Activated CD8-positive, alpha-beta memory T cell treated with anti-CD3 and anti-CD28 coated beads for 36 hours (primary cell): ENCODE measurements at regions not wholly inside any gene's neighbourhood (a gene's known extent, or its start where the extent isn't known, plus 50 kb on each side); places are given as distances from the start of the nearest gene placed in this dataset.
"Not testable (repeated sequence)": the region's sequence is repeated elsewhere in the genome, so short reads cannot be mapped to it uniquely, and the experiment has no call there.

Source experiments
- CTCF ChIA-PET: fragments of 350-600 bp; sonication (Branson Sonifier 250); formaldehyde crosslinking; loops from one replicate; lab custom pipeline; 2021; ENCODE audit warnings: antibody characterized with exemption; lab: Charles Lee
- POLR2A ChIA-PET: fragments of 350-600 bp; sonication (Branson Sonifier 250); formaldehyde crosslinking; loops from one replicate; lab custom pipeline; 2021; ENCODE audit warnings: antibody characterized with exemption; lab: Charles Lee

DNA sequence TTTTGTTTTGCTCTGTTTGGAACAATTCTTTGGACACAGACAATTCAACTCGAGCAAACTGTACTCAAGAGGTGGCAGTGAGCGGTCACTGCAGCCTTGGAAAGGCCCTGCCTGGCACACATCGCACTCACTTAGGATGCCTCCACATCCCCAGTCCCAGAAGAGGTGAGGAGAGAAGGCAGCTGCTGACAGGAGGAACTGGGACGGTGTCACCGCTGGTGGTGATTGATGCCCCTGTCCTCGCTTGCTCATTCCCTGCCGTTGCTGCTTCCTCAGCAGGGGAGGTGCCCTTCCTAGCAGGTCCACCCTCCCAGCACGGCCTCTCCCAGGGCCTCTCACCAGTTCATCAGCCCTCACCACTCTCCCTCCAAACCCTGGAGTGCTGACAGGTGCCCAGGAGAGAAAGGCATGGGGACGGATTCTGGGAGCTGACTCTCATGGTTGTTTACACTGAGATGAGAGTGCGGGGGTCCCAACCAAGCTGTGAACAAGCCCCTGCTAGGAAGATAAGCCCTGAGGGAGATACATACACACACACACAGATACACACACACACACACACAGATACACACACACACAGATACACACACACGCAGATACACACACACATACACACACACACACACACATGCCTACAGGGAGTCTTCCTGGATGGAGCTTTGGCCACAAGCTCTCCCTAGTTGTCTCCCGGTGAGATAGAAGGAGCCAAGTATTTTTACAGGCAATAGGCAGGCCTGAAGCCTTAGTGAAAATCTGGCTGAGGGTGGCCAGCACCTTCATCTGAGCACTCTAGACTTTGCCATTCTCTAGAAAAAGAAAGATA lies 101.1 kb downstream of the CDC7 start:
- POLR2A ChIA-PET = no interaction called here
- CTCF ChIA-PET = no interaction called here

DNA sequence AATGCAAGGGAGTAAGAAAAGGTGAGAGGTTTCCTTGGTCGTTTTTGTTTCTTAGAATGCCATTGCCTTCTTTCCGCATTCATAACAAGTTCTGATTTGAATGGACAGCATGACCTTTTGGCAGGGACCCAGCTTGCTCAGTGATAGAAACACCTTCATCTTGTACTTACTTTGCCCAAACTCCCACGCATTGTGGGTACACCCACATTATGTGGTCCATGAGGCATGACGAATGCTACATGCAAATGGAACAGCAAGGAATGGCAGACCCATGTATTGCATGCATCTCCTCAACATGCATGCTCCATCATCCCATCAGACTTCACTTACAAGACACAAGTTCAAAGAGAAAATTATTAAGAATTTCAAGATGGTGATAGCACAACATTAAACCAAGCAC lies 102.8 kb downstream of the CDC7 start:
- POLR2A ChIA-PET = no interaction called here
- CTCF ChIA-PET = no interaction called here

DNA sequence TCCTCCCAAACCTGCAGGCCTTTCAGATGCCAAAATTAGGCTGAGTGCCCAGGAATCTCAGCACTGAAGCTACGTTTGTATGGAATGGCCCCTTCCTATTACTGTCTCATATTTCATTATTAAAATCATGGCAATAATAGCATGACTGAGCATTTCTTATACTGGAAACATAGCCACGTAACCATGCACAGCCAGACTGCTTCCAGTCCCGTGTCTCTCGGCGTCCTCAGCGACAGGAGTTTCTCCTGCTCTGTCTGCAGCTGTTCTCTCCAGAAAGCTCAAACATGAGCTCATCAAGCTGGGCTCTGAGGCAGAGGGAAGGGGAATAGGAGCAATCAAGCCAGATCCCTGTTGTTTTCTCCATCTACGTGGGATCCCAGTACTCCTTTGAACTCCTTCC lies 104.0 kb downstream of the CDC7 start:
- ChIA-PET CTCF (interaction anchor here (0.5 kb wide), 1 partner anchor 841 kb away, joined by 3 read pairs; no protein-coding TSS in a partner anchor), POLR2A (no interaction called here)

DNA sequence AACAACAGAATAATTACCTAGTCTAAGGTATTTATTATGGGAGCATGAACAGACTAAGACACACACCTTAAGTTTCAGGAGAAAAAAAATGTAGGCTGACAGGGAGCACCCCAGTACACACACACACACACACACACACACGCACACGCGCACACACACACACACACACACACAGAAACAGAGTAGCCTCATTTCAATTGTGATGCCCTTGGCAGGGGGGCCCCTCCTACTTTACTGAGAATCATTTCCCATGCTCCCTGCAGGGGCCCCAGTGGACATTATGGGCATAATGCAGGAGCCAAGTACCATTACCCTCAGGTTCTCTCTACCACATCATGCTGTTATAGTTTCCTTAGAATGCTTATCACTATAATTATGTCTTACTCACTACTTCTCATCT lies 104.9 kb downstream of the CDC7 start:
- ChIA-PET POLR2A (no interaction called here), CTCF (no interaction called here)

DNA sequence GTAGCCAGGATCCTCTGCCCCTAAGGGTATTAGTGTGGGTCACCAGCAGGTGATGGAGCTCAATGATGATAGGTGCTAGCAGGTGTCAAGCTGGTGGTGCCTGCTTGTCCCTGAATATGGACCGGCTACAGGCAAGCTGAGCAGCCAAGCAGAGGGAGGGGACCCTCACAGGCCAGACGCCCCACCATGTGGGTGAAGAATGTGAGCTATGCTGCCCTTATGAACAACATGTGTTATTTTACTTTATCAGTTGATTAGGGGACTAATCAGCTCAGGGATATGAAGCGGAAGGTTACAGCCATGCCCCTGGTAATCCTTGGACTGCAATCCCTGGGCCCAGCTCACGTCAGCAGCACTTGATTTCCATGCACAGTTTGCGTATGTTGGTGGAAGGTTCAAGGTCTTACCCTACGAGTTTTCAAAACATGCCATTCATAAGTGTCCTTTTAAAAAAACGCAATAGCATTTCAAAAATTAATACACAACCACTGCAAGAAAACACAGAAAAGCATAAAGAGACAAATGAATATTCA lies 106.0 kb downstream of the CDC7 start:
- CTCF ChIA-PET = no interaction called here
- POLR2A ChIA-PET = no interaction called here

DNA sequence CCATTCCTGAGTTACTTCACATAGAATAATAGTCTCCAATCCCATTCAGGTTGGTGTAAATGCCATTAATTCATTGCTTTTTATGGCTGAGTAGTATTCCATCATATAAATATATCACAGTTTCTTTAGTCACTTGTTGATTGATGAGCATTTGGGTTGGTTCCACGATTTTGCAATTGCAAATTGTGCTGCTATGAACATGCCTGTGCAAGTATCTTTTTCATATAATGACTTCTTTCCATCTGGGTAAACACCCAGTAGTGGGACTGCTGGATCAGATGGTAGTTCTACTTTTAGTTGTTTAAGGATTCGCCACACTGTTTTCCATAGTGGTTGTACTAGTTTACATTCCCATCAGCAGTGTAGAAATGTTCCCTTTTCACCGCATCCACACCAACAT lies 107.0 kb downstream of the CDC7 start:
- POLR2A ChIA-PET, CTCF ChIA-PET: not testable (repeated sequence)

DNA sequence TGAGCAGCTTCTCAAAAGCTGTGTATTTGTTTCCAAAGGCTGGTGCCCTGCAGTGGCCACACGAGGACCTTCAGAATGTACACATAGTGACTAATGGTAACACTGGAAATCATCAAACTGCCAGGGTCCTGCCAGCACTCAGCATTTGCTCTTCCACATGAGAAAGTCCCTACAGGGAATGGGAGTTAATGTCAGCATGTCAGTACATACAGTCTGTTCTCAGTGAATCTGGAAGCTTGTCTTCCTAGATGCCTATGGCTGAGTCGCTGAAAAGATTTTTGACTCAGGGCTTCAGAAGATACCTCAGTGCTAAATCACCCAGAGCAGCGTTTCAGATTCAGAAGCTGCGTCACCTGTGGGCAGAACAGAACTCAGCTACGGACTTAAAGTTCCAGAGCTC lies 108.2 kb downstream of the CDC7 start:
- POLR2A ChIA-PET = no interaction called here
- CTCF ChIA-PET = no interaction called here

DNA sequence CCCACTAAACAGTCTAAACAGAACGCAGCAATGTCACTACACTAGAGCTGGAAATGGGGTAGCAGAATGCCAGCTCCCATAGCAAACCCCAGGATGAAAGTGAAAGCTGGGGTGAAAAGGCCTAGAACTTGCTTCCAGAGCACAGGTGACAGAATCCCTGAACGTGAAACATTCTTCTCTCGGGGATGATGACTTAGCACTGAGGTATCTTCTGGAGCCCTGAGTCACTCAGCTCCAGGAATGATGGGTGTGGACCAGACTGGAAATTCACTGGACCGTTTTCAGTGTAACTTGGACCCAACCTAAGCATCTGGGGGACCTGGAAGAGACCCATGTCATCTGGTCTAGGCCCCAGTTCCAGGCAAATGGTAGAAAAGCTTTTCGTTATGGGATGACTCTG lies 108.9 kb downstream of the CDC7 start:
- ChIA-PET CTCF (no interaction called here), POLR2A (no interaction called here)

DNA sequence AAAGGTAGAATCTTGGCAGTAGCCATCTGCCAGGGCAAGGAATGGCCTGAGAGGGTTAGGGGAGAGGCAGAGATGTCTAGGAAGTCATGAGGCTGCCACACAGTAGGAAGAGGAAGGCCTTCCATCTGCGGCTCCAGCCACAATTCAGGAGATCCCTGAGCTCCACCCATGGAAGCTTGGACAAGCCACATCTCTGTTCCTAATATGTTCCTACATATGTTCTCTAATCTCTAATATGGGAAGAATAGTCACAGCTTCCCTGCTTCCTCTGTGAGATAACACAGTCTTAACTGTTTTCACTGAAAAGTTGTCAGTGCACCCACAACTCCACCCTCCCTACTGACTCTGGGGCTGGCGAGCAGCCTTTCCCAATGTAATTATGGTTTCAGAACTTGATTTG lies 109.5 kb downstream of the CDC7 start:
- ChIA-PET CTCF (interaction anchor here (1.8 kb wide), 1 partner anchor 10 kb away, joined by 4 read pairs; no protein-coding TSS in a partner anchor), POLR2A (no interaction called here)

DNA sequence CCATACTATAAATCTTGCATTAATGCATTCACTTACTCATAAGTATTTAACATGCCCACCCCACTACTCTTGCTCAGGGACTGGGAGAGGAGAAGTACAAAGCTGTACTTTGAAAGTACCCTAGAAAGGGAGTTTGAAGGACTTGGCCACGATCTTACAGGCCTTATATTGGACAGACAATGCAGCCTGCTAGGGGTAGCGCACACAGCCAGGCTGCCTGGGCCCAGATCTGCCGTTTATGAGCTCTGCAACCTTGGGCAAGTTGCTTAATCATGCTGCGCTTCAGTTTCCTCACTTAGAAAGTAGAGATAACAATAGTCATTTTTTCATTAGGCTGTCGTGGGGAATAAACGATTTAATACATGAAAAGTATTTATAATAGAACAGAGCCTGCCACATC lies 110.1 kb downstream of the CDC7 start:
- ChIA-PET CTCF (interaction anchor here (0.8 to 1.8 kb wide), 2 partner anchors 9 to 149 kb away, joined by 4 read pairs; no protein-coding TSS in a partner anchor), POLR2A (no interaction called here)

DNA sequence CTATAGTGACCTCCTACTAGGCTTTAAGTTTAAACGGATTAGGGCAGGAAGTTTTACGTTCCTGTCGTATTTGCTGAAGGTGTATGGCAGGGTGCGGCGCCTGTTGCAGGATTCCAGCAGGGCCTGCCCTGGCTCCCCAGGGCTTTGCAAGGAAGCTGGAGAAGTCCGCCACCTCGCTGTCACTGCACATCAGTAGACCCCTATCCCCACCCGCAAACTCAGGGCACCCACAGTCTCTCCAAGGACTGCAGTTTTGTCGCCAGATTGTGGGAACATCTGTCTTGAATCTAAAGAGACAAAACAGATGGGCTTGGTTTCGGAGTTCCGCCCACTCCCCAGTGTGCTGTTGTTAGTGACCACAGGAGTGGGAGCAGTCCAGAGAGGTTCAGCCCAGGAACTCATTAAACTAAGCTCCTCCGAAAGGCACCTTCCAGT lies 110.8 kb downstream of the CDC7 start:
- POLR2A ChIA-PET = no interaction called here
- CTCF ChIA-PET = interaction anchor here (0.8 to 1.8 kb wide), 2 partner anchors 9 to 148 kb away, joined by 4 read pairs; no protein-coding TSS in a partner anchor

DNA sequence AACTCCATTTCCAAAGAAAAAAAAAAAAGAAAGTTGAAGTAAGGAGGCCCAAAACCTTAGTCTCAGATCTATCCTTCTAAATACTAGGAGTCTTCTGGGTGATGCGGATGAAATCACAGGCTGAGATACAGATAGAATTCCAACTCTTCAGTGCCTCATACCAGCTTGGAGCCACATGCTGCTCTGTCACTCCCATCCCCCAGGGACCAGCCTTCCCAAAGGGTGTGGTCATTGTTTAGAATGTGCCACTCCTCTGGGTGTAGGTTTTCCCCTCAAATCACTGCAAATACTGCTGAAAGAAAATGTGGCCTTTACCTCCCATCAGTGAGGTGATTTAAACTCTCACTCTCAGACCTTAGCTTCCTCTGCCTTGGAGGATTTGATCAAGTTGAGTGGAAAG lies 112.9 kb downstream of the CDC7 start:
- ChIA-PET POLR2A (no interaction called here), CTCF (no interaction called here)

DNA sequence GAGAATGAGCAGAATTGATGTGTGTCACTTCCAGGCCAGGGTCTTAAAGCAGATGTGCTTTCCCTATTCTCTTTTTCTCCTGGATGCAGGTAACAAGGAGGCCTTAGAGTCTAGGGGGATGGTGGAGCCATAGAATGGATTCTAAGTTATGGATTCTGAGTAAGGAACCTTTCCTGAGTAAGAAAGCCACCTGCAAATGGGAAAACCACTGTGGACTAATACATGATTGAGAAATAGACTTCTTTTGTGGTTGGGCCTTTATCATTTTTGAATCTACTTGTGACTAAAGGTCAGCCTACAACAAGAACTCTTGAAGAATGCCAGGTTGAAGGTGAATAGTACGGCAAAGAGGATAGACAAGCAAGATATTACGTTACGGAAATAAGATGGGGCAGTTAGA lies 116.1 kb downstream of the CDC7 start:
- CTCF ChIA-PET = no interaction called here
- POLR2A ChIA-PET = no interaction called here

DNA sequence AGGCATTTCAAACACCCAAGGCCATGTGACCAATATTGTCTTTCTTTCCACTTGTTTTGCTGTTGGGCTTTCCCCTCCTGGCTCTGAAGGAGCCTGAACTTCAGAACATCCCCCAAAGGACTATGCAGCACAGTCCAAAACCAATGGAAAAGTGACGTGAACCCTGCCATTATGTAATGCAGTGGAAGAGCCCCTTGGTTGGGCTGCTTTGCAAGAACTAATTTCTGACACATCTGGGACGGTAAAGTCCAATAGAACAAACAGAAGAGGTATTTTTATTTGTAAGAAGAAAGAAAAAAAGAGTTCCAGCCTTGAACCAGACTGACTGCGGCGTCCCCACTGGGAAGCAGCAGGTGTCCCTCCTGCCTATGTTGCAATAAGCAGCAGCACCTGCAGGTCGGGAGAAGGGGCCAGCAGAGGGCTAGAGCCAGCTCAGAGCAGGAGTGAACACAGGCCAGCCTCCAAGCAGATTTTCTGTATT lies 116.7 kb downstream of the CDC7 start:
- ChIA-PET POLR2A (no interaction called here), CTCF (no interaction called here)

DNA sequence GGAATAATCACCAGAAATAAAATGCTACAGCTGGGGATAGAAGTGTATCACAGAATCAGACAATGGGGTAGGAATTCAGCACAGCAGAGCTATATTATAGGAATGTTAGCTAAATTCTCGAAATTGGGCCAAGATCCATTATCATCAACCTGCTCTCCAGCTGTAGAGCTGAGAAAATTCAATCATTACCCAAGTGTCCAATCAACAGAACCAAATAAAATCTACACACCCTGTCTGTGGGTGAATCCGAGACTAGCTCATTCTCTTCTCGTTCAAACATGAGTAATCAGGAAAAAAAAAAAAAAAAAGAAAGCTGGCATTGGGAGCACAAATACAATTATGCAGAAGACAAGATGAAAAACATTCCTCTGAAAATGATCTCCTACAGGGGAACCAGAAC lies 119.2 kb downstream of the CDC7 start:
- ChIA-PET POLR2A (no interaction called here), CTCF (interaction anchor here (1.3 kb wide), 1 partner anchor 9 kb away, joined by 4 read pairs; no protein-coding TSS in a partner anchor)

DNA sequence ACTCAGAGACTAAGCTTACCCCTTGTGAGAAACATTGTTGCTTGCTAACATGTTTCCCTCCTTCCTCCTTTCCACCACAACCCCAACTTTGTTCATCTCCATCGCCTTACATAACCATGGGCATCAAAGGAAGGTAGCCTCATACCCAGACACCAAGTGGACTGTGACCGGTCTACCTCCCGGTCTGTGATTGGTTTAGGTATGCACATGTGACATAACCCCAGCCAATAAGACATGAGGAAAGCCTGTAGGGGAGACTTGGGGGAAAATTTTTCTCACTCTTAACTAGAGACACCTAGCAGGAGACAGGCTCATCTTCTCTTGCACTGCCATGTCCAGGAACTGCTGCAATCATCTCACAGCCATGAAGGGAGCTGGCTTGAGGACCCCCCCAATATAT lies 120.7 kb downstream of the CDC7 start:
- CTCF ChIA-PET = interaction anchor here (1.6 kb wide), 1 partner anchor 91 kb away, joined by 3 read pairs; no protein-coding TSS in a partner anchor
- POLR2A ChIA-PET = no interaction called here

DNA sequence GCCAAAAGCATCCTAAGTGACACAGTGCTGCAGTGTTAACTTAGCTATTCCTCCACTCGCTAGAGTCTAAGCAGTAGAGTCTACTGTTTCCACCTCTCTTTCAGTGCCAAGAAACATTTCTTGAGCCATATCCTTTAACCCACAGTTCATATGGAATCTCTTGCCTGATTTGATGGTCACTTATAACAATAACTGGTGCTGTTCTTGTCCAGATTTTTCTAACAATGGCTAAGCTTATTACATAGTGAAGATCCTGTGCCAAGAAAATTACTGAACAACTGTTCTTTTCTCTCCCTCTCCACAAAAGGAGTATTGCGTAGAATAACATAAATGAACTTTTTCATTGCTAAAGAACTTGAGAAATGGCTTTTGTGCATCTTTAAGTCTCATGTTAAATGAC lies 121.3 kb downstream of the CDC7 start:
- ChIA-PET CTCF (interaction anchor here (1.6 kb wide), 1 partner anchor 91 kb away, joined by 3 read pairs; no protein-coding TSS in a partner anchor), POLR2A (no interaction called here)

DNA sequence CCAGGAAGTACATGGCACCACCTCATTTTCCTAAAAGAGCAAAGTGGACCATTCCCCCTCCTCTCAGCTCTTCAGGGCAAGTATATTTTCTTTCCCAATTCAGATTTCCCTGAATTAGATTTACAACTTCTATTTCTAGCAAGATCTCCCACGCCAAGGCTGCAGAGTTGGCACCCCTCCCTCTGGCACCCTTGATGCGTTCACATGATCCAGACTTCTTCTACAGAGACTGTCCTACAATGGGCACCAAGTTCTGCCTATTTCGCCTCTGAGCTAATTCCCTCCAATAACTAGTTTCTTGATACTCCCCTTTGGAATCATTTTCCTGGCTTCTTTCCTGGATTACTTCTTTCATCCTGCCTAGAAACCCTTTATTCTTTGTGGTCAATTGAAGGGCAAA lies 122.0 kb downstream of the CDC7 start:
- ChIA-PET POLR2A (no interaction called here), CTCF (no interaction called here)

DNA sequence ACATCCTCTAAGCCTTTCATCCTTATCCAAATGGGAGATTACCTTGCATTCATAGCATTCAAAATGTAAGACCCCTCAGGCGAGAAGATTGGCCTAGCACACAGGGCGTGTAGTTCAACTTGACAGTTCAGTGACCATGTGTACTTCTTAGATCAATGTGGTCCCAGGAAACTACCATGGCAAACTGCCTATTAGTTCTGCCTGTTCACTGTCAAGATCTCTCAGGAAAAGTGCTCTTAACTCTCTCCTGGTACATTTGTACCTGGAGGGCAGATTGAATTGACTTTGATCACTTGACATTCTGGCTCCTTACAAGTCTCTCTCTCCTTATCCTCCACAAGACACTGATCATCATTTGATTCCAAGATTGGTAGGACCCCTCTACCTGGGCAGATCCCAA lies 122.4 kb downstream of the CDC7 start:
- CTCF ChIA-PET = no interaction called here

DNA sequence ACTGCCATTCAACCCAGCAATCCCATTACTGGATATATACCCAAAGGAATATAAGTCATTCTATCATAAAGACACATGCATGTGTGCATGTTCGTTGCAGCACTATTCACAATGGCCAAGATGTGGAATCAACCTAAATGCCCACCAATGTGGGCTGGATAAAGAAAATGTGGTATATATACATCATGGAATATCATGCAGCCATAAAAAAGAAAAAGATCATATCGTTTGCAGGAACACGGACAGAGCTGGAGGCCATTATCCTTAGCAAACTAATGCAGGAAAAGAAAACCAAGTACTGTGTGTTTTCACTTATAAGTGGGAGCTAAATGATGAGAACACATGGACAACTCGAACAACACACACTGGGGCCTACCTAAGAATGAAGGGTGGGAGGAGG lies 123.7 kb downstream of the CDC7 start:
- CTCF ChIA-PET = no interaction called here
- POLR2A ChIA-PET = no interaction called here

More for the DNA sequence above, 122.4 kb downstream of the CDC7 start:
- POLR2A ChIA-PET = no interaction called here
